Tibial nerve (tissue), 4 donors: ENCODE measurements at regions not wholly inside any gene's neighbourhood (a gene's known extent, or its start where the extent isn't known, plus 50 kb on each side); places are given as distances from the start of the nearest gene placed in this dataset.

Experiments
- DNase-seq, 2 donors: peaks; one replicate each; pipeline ENCODE4 v3.0.0-alpha.2; 2019; ENCODE audit warnings: low spot score in 2 of 2
- H3K27ac ChIP-seq, 4 donors: fragments of 200-600 bp; sonication (generic) in 3 of 4; one replicate each; pipeline ENCODE4 v1.5.1; 2017 to 2019; ENCODE audit warnings: mild to moderate bottlenecking in 1 of 4
- H3K27me3 ChIP-seq, 2 donors: fragments of 200-600 bp; sonication (generic) in 1 of 2; one replicate each; pipeline versions ENCODE4 v1.5.1 to v1.6.0; 2017 to 2019
- H3K36me3 ChIP-seq, 3 donors: fragments of 200-600 bp; sonication (generic); one replicate each; pipeline ENCODE4 v1.5.1; 2018 to 2019
- H3K4me1 ChIP-seq, 4 donors: fragments of 200-600 bp; sonication (generic) in 3 of 4; one replicate each; pipeline ENCODE4 v1.5.1; 2017 to 2019
- H3K4me3 ChIP-seq, 4 donors: fragments of 200-600 bp; sonication (generic) in 3 of 4; one replicate each; pipeline ENCODE4 v1.5.1; 2017 to 2019; ENCODE audit warnings: mild to moderate bottlenecking in 1 of 4, moderate library complexity in 1 of 4
- H3K9me3 ChIP-seq, 4 donors: fragments of 200-600 bp; sonication (generic) in 3 of 4; one replicate each; pipeline ENCODE4 v1.5.1; 2017 to 2019
- EP300 ChIP-seq, 2 donors: sonication (generic); formaldehyde crosslinking; IDR thresholded peaks; one replicate each; pipeline ENCODE4 v1.6.1; 2017; ENCODE audit warnings: antibody characterized with exemption in 2 of 2, mild to moderate bottlenecking in 1 of 2
- POLR2A ChIP-seq, 2 donors: fragments of 450-650 bp; IDR thresholded peaks; one replicate each; pipeline ENCODE4 v1.6.1; 2017; ENCODE audit warnings: antibody characterized with exemption in 2 of 2, mild to moderate bottlenecking in 2 of 2, moderate library complexity in 2 of 2
- WGBS, 2 donors: methylation state at CpG; one replicate each; pipeline ENCODE4 v1.1.5; 2018; 5-methylcytosine and 5-hydroxymethylcytosine counted together
- TF ChIP-seq, protein P1 (sequence below), 5 experiments: fragments of 200-600 bp in 3 of 5; fragments of 450-650 bp in 2 of 5; sonication (generic) in 3 of 5; IDR thresholded peaks; one replicate each; pipeline ENCODE4 v1.5.1; 2016 to 2019; ENCODE audit warnings: antibody characterized with exemption in 5 of 5, mild to moderate bottlenecking in 3 of 5, moderate library complexity in 2 of 5

DNA sequence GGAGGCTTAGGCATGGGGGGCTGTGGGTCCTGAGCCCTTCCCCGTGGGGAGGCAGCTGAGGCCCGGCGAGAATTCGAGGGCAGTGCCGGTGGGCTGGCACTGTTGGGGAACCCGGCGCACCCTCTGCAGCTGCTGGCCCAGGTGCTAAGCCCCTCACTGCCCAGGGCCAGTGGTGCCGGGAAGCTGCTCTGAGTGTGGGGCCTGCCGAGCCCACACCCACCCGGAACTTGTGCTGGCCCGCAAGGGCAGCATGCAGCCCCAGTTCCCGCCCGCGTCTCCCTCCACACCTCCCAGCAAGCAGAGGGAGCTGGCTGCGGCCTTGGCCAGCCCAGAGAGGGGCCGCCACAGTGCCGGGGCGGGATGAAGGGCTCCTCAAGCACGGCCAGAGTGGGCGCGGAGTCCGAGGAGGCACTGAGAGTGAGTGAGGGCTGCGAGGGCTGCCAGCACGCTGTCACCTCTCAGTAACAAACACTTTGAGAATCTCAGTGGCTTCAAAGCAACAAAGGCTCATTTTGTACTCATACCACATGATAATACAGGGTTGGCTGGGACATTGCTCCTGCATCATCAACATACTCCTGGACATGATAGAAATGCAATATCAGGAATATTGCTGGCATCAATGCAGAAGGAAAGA is 265.7 kb upstream of the ANKRD55 start:
- H3K4me1 ChIP-seq: peaks cover 0 to 7% (median 0%) of the 10 kb centered on the region in 4 donors
- H3K4me3 ChIP-seq: no peak overlapping the region
- TF ChIP-seq, protein P1, sequence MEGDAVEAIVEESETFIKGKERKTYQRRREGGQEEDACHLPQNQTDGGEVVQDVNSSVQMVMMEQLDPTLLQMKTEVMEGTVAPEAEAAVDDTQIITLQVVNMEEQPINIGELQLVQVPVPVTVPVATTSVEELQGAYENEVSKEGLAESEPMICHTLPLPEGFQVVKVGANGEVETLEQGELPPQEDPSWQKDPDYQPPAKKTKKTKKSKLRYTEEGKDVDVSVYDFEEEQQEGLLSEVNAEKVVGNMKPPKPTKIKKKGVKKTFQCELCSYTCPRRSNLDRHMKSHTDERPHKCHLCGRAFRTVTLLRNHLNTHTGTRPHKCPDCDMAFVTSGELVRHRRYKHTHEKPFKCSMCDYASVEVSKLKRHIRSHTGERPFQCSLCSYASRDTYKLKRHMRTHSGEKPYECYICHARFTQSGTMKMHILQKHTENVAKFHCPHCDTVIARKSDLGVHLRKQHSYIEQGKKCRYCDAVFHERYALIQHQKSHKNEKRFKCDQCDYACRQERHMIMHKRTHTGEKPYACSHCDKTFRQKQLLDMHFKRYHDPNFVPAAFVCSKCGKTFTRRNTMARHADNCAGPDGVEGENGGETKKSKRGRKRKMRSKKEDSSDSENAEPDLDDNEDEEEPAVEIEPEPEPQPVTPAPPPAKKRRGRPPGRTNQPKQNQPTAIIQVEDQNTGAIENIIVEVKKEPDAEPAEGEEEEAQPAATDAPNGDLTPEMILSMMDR (IDR thresholded peaks at IDR 0.05): no peak
- TF ChIP-seq POLR2A (IDR thresholded peaks at IDR 0.05): no peak
- no peak for TF ChIP-seq EP300 (IDR thresholded peaks at IDR 0.05)
- no peaks in the 10 kb centered on the region for H3K27me3 ChIP-seq
- no peak for DNase-seq
- no peaks in the 10 kb centered on the region for H3K36me3 ChIP-seq
- WGBS, 2 donors: 93 to 94% methylated on average over 12 to 17 of the region's 24 CpGs
- no peaks in the 10 kb centered on the region for H3K9me3 ChIP-seq
- no peak overlapping the region for H3K27ac ChIP-seq

DNA sequence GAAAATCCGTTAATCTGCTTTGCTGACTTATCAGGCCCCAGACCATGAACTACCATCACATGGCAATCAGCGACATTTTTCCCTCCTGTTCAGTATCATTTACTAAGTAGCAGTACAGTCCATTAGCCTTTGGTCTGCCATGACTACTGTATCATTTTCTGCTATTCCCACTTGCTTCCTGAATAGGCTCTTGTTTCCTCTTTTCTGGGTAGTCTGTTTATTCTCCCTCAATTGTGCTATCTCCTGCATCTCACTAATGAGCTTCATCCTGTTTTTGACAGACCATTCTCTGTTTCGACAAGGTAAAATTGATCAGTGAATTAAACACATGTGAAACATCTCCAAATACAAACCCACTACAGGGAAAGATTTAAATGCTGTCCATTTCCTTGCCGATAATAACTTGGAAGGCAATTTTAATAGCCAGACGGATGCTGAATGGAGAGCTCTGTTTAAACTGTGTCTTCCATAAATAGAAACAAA is 263.5 kb upstream of the ANKRD55 start:
- WGBS, 2 donors: 48 to 58% methylated on average over 5 of the region's 5 CpGs
- Histone ChIP-seq H3K9me3 (no peaks in the 10 kb centered on the region), H3K4me3 (no peak overlapping the region), H3K27me3 (no peaks in the 10 kb centered on the region), H3K27ac (no peak overlapping the region), H3K4me1 (peaks cover 0 to 16% (median 0%) of the 10 kb centered on the region in 4 donors), H3K36me3 (no peaks in the 10 kb centered on the region)
- DNase-seq: no peak
- no peak for TF ChIP-seq POLR2A (IDR thresholded peaks at IDR 0.05)

DNA sequence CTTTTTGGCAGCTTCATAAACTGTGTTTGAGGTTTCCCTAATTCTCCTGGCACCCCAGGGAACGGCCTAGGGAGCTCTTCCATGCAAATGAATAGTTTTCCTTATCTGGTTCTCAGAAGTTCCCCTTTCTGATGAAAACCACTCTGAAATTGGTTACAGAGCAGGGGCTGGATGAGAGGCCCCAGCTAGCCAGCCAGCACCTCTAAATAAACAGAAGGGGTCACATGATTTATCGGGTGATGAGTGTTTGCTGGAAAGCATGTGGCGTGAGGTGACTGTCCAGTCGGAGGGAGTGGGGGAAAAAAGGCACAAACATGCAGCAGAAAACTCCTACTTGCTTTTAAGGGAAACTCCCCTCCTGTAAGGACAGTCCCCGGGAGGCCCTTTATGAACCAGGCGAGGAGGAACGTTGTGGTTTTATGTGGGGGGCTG is 261.2 kb upstream of the ANKRD55 start:
- no peaks in the 10 kb centered on the region for H3K9me3 ChIP-seq
- H3K27ac ChIP-seq: no peak overlapping the region
- peaks cover 0 to 16% (median 0%) of the 10 kb centered on the region in 4 donors for H3K4me1 ChIP-seq
- no peaks in the 10 kb centered on the region for H3K36me3 ChIP-seq
- 58 to 62% methylated on average over 7 of the region's 7 CpGs for WGBS, 2 donors
- no peak for DNase-seq
- no peaks in the 10 kb centered on the region for H3K27me3 ChIP-seq
- TF ChIP-seq EP300 (IDR thresholded peaks at IDR 0.05): no peak
- TF ChIP-seq, protein P1 (IDR thresholded peaks at IDR 0.05): no peak
- TF ChIP-seq POLR2A (IDR thresholded peaks at IDR 0.05): no peak
- no peak overlapping the region for H3K4me3 ChIP-seq

DNA sequence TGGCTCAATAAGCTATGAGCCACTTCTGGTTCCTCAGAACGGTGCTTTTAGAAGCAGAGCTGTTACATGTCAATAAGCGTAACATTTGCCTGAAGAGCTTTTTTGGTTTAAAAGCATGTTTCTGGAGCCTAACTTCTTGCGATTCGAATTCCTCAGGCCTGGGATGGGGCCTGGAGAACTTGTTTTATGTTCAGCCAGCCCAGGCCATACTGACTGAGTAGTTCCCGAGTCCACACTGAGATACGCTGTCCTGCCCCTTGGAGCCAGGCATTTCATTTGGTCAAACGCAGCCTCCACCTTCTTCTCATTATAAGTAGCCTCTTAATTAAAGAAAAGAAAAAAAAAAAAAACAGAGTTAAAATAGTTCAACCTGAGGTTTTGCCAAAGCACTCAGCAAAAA is 260.6 kb upstream of the ANKRD55 start:
- TF ChIP-seq POLR2A (IDR thresholded peaks at IDR 0.05) (no peak), EP300 (IDR thresholded peaks at IDR 0.05) (no peak)
- TF ChIP-seq, protein P1 (IDR thresholded peaks at IDR 0.05): no peak
- H3K36me3 ChIP-seq: no peaks in the 10 kb centered on the region
- no peaks in the 10 kb centered on the region for H3K27me3 ChIP-seq
- WGBS, 2 donors: 75 to 83% methylated on average over 7 of the region's 7 CpGs
- H3K9me3 ChIP-seq: no peaks in the 10 kb centered on the region
- no peak overlapping the region for H3K27ac ChIP-seq
- no peak overlapping the region for H3K4me3 ChIP-seq
- H3K4me1 ChIP-seq: peaks cover 0 to 16% (median 0%) of the 10 kb centered on the region in 4 donors
- DNase-seq: no peak

DNA sequence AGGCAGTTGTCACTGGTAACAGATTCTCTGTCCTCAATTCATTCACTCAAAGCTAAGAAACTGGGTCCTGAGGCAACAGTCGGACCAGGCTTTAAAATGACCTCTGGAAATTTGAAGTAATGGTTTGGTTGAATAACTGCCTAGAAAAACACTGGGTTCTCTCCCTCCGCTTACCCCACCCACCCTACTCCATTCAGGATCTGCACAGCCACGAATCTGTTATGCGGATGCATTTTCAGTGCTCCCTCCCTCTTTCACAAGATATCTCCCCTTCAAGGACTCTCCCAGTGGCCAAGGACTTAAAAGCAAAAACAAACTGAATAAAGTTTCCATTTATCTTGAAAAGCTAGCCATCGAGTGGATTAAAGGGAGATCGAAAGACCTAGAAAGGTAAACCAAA is 260.2 kb upstream of the ANKRD55 start:
- 73 to 74% methylated on average over 6 of the region's 6 CpGs for WGBS, 2 donors
- Histone ChIP-seq H3K9me3 (no peaks in the 10 kb centered on the region), H3K4me3 (no peak overlapping the region), H3K36me3 (no peaks in the 10 kb centered on the region), H3K4me1 (peaks cover 0 to 16% (median 0%) of the 10 kb centered on the region in 4 donors), H3K27ac (no peak overlapping the region), H3K27me3 (no peaks in the 10 kb centered on the region)
- DNase-seq: no peak
- no peak for TF ChIP-seq POLR2A (IDR thresholded peaks at IDR 0.05)
- no peak for TF ChIP-seq EP300 (IDR thresholded peaks at IDR 0.05)
- TF ChIP-seq, protein P1 (IDR thresholded peaks at IDR 0.05): no peak
